ENCODE measurements at regions not wholly inside any gene's neighbourhood (a gene's known extent, or its start where the extent isn't known, plus 50 kb on each side); places are given as distances from the start of the nearest gene placed in this dataset.
A peak's percentile ranks its signal among the peaks of the same experiment; 100 is the strongest.
"Not testable (repeated sequence)": the region's sequence is repeated elsewhere in the genome, so short reads cannot be mapped to it uniquely, and the experiment has no call there.

DNA sequence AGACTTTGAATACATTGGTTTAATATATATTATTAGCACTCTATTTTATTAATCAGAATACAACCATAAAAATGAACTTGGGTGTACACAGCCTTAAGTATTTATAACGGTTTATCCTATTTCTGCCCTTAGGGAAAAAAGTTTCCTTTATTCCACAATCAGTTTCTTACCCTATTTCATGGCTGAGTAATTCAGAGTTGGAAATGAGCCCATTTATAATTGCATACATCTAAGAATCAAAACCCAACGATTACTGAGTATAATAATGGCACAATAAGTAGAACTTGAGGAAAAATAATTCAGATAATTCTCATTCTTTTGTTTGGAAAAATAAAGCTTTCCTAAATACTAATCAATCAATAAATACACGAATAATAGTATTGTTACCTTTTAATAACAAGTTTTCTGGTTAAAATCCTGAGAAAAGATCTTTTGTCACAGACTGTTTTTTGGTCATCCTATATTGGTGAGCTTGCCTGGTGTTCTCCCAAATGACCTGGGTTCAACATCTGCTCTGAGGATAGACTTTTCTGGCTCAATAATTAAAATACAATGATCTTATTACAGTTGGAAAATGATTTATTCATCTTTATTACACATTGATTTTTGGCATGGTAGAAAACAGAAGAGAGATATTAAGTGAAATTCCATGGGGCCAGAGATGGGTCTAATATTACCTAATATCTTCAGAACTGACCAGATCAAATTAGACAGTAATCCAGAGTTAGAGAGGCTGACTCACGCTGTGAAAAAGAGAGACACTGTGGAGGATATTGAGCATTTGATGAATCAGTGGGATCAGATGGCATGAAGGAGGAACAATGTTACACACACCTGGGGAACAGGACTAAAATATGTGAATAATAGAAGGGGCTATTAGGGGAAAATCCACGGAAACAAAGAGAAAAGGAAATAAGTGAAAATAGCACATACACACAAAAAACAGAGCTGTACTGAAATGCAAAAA is 162.1 kb upstream of the TBX18 start:
- no peak for DNase-seq (ENCODE audit: low read depth)

DNA sequence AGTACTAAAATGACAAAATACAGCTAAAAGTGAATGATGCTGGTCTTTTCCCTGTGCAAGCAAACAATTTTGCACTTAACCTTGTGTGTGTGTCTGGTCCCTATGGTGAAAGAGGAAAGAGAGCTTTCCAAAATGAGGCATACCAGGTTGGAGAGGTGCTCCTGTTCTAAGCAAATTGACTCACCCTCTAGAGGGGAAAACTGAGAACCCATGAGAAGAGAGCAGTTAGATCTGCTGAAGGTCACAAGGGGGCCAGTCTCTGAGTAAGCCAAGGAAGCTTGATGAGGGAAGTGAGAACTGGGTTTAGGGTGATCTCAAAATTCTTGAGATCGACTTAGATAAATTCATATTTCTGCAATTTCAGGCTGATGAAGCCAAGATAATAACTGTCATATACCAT is 157.5 kb upstream of the TBX18 start:
- DNase-seq (ENCODE audit: low read depth), result no peak

DNA sequence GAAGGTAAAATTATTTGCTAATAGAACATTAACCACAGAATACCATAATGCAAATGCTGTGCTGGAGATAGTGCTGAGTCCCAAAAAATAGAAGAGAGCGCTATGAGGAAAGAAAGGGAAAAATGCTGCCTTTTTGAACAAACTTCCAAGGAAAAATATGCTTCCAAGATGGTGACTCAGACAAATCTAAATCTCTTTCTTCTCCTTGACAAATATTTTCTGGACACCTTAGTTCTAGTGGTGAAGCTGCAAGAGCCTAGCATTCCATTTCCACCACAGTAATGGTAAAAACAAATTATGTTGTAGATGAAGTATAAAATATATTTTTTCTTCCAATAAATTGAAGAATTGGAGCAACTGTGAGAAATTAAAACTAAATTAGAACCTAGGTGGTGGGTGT is 155.6 kb upstream of the TBX18 start:
- DNase-seq (ENCODE audit: low read depth), result no peak

GRCh38 chr6:84916704-84917103 is 152.3 kb upstream of the TBX18 start:
- no peak for DNase-seq (ENCODE audit: low read depth)

- DNase-seq (ENCODE audit: low read depth), result no peak
Measured at GRCh38 chr6:84912472-84913322, 148.3 kb upstream of the TBX18 start.

GRCh38 chr6:84910906-84911607 is 146.7 kb upstream of the TBX18 start:
- peak; percentile 50 for DNase-seq (ENCODE audit: low read depth)

- no peak for DNase-seq (ENCODE audit: low read depth)
Measured at GRCh38 chr6:84908304-84908904, 144.0 kb upstream of the TBX18 start.

- no peak for DNase-seq (ENCODE audit: low read depth)
Measured at GRCh38 chr6:84906514-84906913, 142.1 kb upstream of the TBX18 start.

GRCh38 chr6:84905823-84906222 is 141.4 kb upstream of the TBX18 start:
- DNase-seq (ENCODE audit: low read depth), result no peak

DNA sequence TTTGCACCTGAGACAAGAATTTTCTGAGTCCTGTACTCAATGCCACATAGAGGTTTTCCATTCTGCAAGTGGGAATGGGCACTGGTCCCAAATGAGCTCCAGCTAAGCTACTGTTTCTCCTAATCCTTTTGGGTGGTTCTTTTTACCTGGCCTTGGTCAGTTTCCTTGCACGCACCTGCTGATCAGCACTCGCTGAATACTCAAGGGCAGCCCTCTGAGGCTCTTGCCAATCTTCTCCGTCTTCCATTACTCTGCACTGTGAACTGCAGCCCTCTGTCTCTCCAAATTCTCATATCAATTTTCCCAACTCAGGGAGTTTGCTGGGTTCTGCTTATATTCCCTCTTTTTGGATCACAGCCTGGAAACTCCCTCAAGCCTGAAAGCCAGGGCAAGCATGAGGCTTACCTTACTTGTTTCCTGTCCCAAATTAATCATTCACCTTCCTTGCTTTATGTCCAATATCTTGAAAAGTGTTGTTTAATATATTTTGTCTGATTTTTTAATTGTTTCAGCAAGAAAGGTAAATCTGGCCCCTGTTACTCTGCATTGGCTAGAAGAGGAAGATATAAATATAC is 138.0 kb upstream of the TBX18 start:
- no peak for DNase-seq (ENCODE audit: low read depth)

DNA sequence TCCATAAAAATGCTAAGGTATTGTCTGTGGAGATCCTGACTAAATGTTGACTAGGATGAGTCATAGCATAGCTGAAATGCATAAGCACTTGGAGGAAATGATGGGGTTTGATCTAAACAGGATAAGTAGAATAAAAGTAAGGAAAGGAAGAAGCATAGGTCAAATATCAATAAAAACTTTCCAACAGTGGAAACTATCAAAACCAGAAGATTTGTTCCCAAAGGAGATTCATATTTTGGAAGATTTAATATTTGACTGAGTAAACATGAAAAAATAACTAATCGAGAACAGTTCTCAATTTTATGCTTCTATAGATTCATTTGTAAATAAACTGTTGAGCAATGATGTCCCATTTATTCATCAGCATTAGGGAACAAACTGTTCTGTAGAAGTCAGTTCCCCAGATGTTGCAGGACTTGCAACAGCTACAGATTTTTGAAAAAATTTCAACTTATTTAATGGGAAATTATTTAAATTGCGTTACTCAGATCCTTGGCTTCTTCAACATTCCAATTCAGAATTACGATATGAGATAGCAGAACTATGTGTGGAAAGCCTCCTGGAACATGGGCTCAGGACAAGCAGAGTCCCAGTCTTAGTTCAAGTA is 133.7 kb upstream of the TBX18 start:
- DNase-seq (ENCODE audit: low read depth), result peak; percentile 93

DNA sequence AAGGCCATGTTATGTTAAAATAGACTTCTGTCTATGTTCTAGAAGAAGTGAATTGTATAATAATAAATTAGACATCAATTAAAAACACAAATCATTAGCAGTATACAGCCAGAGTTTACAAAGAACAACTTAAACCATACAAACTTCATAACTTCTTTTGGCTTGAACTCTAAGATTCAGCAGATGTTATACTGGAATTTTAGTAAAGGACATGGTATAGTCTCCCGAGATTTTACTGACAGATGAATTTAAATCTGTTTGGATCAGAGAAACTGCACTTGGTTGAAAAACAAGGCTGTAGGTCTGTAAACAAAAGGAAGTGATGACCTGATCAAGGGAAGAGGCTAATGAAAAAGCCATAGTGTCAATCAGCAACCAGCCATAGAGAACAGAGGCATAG is 132.6 kb upstream of the TBX18 start:
- no peak for DNase-seq (ENCODE audit: low read depth)

DNA sequence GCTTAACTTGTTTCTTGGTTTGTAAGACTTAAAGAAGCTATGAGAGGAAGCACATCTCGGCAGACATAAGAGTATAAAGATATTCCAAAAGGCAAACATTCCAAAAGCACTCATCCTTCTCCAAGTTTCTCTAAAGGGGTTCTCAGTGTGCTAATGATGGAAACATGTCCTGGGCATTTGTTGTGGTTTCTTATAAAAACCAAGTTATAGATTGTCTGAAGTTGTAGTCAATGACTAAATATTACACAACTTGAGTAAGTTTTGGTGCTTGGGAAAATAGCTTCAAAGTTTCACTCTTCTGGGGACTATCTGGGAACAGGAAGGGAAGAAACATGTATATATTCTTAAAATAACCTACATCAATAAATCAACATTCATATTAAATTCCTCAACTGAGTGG is 128.3 kb upstream of the TBX18 start:
- no peak for DNase-seq (ENCODE audit: low read depth)

GRCh38 chr6:84882768-84883766 is 118.7 kb upstream of the TBX18 start:
- DNase-seq (ENCODE audit: low read depth), result peak; percentile 43

DNA sequence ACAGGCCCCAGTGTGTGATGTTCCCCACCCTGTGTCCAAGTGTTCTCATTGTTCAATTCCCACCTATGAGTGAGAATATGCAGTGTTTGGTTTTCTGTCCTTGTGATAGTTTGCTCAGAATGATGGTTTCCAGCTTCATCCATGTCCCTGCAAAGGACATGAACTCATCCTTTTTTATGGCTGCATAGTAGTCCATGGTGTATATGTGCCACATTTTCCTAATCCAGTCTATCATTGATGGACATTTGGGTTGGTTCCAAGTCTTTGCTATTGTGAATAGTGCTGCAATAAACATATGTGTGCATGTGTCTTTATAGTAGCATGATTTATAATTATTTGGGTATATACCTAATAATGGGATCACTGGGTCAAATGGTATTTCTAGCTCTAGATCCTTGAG is 115.0 kb upstream of the TBX18 start:
- DNase-seq (ENCODE audit: low read depth), result not testable (repeated sequence)

GRCh38 chr6:84877515-84878210 is 113.3 kb upstream of the TBX18 start:
- no peak for DNase-seq (ENCODE audit: low read depth)

DNA sequence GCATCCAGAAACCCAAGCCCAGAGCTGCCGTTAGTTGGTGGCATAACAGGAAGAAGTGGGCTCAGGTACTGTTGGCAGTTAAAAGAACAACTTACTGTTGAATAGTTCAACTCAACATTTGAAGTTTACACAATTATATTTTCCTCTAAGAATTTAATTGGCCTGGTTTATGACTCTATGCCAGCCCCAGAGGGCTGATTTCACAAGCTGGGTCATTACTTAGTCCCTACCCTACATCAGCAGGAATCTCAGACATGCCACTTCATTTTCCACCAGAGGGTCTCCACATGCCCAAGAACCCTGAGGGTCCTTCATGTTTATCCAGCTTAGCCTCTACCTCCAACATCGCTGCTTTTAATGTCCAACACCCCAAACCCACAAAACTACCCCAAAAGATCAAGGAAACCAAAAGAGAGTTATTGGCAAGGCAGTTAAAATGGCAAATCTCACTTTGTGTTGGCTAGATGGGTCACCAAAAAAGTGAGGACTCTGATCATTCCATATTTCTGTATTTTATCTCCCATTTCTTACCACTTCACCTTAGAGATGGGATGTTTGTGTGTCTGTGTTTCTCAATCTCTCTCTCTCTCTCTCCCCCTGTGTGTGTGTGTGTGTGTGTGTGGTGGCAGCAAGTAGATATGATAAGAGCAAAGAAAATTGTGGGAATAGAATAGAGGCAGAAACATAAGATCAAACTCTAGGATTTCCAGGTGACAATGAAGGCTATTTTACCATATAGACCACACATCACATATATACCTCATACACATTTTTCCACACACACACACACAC is 112.5 kb upstream of the TBX18 start:
- no peak for DNase-seq (ENCODE audit: low read depth)

DNA sequence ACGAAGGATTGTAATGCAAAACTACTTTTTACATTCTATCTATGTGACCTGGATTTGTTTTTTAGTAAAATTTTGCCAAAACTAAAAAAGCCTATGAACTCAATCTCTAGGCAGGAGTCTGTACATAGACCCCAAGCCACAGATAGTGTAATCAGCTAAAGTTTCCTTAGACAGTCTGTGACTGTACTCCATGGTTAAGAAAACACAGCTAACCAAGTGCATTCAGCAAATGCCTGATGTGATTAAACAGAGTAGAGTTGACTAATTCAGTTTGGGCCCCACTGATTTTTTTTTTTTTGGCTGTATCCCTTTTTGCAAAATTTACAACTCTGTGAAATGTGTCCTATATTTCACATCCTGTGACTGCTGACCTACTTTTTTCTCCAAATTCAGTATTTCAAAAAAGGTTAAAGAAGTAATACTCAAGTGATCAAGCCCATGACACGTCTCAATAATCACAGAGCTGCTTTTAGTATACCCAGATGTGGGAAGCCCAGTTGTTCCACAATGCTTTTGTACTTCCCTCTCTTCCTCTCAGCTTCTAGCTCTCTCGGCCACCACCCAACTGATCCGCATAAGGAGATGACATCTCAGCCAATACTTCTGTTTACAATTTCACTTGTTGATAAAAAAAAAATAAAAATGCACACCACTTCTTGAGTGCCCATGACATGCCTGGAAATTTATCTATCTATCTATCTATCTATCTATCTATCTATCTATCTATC is 108.8 kb upstream of the TBX18 start:
- no peak for DNase-seq (ENCODE audit: low read depth)
